ENCODE measurements at regions not wholly inside any gene's neighbourhood (a gene's known extent, or its start where the extent isn't known, plus 50 kb on each side); places are given as distances from the start of the nearest gene placed in this dataset.
A peak's percentile ranks its signal among the peaks of the same experiment; 100 is the strongest.

DNA sequence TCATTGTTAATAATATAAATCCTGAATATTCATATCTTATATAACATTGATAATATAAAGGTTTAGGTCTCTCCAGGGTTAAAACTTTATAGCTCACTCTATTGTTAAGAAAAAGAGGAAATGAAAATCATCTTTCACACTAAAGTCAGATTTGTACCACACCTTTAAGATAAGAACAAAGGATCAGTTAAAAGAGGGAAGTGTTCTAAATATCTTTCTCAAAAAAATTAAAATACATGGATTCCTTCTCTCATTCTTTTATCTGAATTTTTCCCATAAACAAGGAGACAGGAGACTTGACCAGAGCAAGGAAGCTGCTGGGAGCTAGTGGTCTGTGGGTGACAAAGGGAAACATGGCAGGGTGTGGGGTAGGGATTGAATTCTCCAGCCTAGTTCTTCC is 323.0 kb upstream of the CPXCR1 start:
- DNase-seq (ENCODE audit: low spot score) = no peak

DNA sequence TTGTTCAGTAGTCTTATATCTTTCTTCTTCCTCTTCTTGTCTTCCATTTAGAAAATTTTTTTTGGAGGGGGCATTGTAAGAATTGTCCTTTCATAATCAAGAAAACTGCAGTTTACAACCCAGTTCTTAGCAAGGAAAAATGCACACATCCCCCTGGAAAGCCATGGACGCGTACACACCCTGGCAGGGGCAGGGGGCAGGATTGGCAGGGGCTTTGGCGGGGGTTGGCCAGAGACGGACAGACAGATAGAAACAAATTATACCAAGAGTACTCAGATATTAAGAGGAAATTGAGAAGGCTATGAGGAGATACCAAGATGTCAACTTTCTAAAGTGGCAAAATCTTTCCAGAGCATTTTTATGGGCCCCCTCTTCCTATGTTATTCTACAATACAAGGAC is 322.5 kb upstream of the CPXCR1 start:
- no peak for DNase-seq (ENCODE audit: low spot score)

DNA sequence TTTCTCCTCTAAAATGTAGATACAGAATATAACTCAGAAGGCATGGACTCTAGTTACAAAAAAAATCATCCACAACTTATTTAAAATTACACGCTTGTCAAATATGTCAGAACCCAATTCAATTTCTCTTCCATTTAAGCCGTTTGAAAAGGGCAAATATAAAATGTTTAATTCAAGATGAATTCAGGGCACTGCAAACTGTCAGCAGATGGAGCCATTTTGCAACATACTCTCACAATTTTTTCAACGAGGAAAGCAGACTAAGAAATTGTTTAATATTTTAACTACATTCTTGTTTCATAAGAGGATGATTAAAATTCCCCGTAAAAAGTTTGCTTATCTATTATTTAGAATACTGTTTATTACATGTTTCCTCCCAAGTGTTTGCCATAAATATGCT is 321.3 kb upstream of the CPXCR1 start:
- DNase-seq (ENCODE audit: low spot score) = peak; percentile 9

DNA sequence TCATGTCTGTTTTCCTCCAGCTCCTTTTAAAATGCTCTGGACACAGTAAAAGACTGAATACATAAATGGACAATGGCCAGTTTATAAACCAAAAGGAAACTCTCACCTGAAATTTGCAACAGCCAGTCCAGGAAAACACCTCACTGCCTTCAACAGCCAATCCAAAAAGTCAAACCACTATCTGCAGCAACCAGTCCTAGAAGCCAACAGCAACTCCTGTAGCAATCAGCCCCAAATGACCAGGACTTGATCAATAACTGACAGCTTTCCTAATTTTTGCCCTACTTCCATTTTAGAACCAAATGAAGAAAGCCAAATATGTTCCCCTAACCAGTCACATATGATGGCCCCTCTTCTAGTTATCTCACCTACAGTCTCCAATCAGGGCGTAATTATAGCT is 309.5 kb upstream of the CPXCR1 start:
- DNase-seq (ENCODE audit: low spot score) = no peak

DNA sequence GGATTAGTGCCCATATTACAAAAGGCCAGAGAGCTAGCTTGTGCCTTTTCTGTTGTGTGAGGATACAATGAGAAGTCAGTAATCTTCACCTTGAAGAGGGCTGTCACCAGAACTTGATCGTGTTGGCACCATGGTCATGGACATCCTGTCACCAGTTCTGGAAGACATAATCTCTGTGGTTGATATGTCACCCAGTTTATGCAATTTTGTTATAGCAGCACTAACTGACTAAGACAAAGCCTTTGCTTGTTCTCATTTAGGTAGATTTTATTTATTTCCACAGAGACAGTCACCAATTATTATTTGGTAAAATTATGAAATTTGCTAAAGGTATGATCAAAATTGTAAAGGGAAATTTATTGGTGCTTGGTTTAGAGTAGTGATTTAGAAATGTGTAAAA is 308.8 kb upstream of the CPXCR1 start:
- DNase-seq (ENCODE audit: low spot score) = no peak

DNA sequence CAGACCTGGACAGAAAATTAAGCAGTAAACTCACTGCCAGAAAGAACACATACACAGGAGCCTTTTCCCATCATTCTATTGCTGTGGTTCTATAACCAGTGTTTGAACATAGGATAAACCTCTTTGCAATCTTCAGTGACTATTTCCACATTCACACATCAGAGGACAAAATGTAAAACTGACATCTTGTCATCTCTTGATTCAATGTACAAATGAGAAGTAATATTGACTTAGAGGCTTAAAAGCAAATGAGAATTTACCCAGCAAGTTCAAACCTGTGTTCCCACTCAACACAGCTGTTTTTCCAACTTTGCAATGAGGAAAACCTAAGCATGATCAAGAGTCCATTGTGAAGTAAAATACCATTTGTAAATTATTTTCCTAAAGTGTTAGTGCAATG is 307.1 kb upstream of the CPXCR1 start:
- DNase-seq (ENCODE audit: low spot score) = no peak

Measured in putamen (tissue), 1 donor.